PC-3 (cell line): ENCODE measurements at regions not wholly inside any gene's neighbourhood (a gene's known extent, or its start where the extent isn't known, plus 50 kb on each side); places are given as distances from the start of the nearest gene placed in this dataset.

Experiments used
- ATAC-seq: fragments of 200-7000 bp; cut with Tn5 transposase; 2 replicates; pipeline ENCODE4 v1.9.1; 2020; ENCODE audit warnings: mild to moderate bottlenecking, moderate library complexity
- BruUV-seq: library from RNA; stranded (reverse); fragments of 400-500 nt; replicated peaks from 2 replicates; lab custom pipeline; 2021; lab: Mats Ljungman, UMichigan
- CTCF ChIA-PET: fragments of 300-600 bp; sonication (Branson Sonifier 250); formaldehyde crosslinking; loops from one replicate; lab custom pipeline; 2022; ENCODE audit warnings: antibody characterized with exemption; lab: Charles Lee
- POLR2A ChIA-PET: fragments of 300-600 bp; sonication (Branson Sonifier 250); formaldehyde crosslinking; loops from one replicate; lab custom pipeline; 2022; ENCODE audit warnings: antibody characterized with exemption; ENCODE audit not compliant: unreplicated experiment; lab: Charles Lee
- DNase-seq: peaks from one replicate; pipeline ENCODE4 v3.0.0-alpha.2; 2015
- H2AFZ ChIP-seq: fragments of 300-600 bp; sonication (generic); 2 replicates; pipeline ENCODE4 v1.6.0; 2016; ENCODE audit warnings: antibody characterized with exemption, low read length
- H3F3A ChIP-seq: fragments of 300-600 bp; sonication (generic); one replicate; pipeline ENCODE4 v1.6.0; 2017; ENCODE audit warnings: antibody characterized with exemption, low read length, control low read depth, mild to moderate bottlenecking; ENCODE audit not compliant: unreplicated experiment
- H3K27ac ChIP-seq: fragments of 300-600 bp; sonication (generic); 2 replicates; pipeline ENCODE4 v1.5.1; 2016; ENCODE audit warnings: mild to moderate bottlenecking, low read length
- H3K27me3 ChIP-seq: fragments of 300-600 bp; sonication (generic); 2 replicates; pipeline ENCODE4 v1.6.1; 2016; ENCODE audit warnings: low read length, mixed read lengths
- H3K36me3 ChIP-seq: fragments of 300-600 bp; sonication (generic); 2 replicates; pipeline ENCODE4 v1.6.1; 2016; ENCODE audit warnings: low read depth, mixed run types, low read length, mixed read lengths
- H3K4me1 ChIP-seq: fragments of 300-600 bp; sonication (generic); 2 replicates; pipeline ENCODE4 v1.5.1; 2016; ENCODE audit warnings: low read length; ENCODE audit not compliant: insufficient read depth
- H3K4me2 ChIP-seq: fragments of 300-600 bp; sonication (generic); 2 replicates; pipeline ENCODE4 v1.6.0; 2016; ENCODE audit warnings: low read length
- H3K4me3 ChIP-seq: fragments of 300-600 bp; sonication (generic); 2 replicates; pipeline ENCODE4 v1.5.1; 2016; ENCODE audit warnings: mild to moderate bottlenecking, low read length, mixed read lengths
- H3K79me2 ChIP-seq: fragments of 300-600 bp; sonication (generic); 2 replicates; pipeline ENCODE4 v1.6.1; 2017; ENCODE audit warnings: low read length, mixed read lengths
- H3K9ac ChIP-seq: fragments of 300-600 bp; sonication (generic); 2 replicates; pipeline ENCODE4 v1.6.0; 2016; ENCODE audit warnings: mild to moderate bottlenecking, low read length
- H3K9me2 ChIP-seq: fragments of 300-600 bp; sonication (generic); replicated peaks from 2 replicates; pipeline ENCODE4 v1.6.1; 2016; ENCODE audit warnings: mixed run types, low read length, mixed read lengths
- H3K9me3 ChIP-seq: fragments of 300-600 bp; sonication (generic); 2 replicates; pipeline ENCODE4 v1.6.1; 2016; ENCODE audit warnings: low read length, mixed read lengths
- H4K20me1 ChIP-seq: fragments of 300-600 bp; sonication (generic); 2 replicates; pipeline ENCODE4 v1.6.1; 2016; ENCODE audit warnings: low read length, mixed read lengths
- EZH2 ChIP-seq: fragments of 300-600 bp; sonication (generic); IDR thresholded peaks from one replicate; pipeline ENCODE4 v1.6.1; 2017; ENCODE audit warnings: antibody characterized with exemption, mild to moderate bottlenecking, low read length; ENCODE audit not compliant: unreplicated experiment
- EZH2phosphoT487 ChIP-seq: fragments of 300-600 bp; sonication (generic); IDR thresholded peaks from 2 replicates; pipeline ENCODE4 v1.6.1; 2018; ENCODE audit warnings: mild to moderate bottlenecking, antibody characterized with exemption, low read length, borderline replicate concordance
- intact Hi-C: fragments of 100-400 bp; cut with micrococcal nuclease; formaldehyde crosslinking; loops from 2 replicates; pipeline ENCODE4 v1.9.0; 2023
- TF ChIP-seq, protein P1 (sequence below): fragments of 300-600 bp; sonication (generic); conservative IDR thresholded peaks from 2 replicates; pipeline ENCODE4 v1.5.1; 2017; ENCODE audit warnings: antibody characterized with exemption, low read depth, mild to moderate bottlenecking, low read length

DNA sequence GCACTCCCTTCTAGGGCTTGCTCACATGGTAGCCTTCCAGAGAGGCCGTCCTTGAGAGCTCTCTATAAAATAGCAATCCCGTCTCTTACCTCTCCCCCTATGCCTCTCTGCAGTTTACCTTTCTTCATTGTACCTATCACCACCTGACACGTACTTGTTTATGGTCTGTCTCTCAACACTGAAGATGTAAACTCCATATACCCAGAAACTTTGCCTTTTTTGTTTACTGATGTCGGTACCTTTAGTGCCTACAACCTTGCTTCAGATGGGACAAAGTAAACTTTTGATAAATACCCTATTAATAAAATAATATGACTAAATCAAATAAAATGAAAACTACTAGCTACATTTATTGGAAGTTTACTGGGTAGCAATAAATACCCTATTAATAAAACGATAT lies 220.6 kb downstream of the GPAM start:
- POLR2A ChIA-PET, result no interaction called here

DNA sequence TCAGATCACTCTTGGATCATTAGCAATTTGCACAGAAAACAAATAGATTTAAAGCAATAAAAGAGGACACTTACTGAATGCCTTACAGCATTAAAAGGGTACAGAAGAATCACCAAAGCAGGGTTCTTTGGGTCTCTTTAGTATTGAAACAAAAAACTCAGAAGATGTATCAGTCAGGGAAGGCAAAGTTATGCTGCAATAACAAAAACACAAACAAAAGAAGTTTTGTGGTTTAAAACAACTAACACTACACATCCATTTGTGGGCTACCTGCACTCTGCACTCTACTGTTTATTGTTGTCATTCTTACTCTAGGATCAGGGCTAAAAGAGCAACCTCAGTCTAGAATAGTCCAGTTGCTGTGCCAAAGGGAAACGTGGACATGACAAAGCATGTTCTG lies 216.4 kb downstream of the GPAM start:
- Histone ChIP-seq H3F3A (no peaks in the 10 kb centered on the region), H2AFZ (no peak overlapping the region), H3K27ac (no peak overlapping the region), H3K36me3 (no peaks in the 10 kb centered on the region), H3K9me3 (no peaks in the 10 kb centered on the region), H3K4me2 (no peak overlapping the region), H3K9me2 (no peaks in the 10 kb centered on the region), H3K4me1 (no peaks in the 10 kb centered on the region), H4K20me1 (no peaks in the 10 kb centered on the region), H3K27me3 (no peaks in the 10 kb centered on the region), H3K79me2 (no peaks in the 10 kb centered on the region), H3K4me3 (no peak overlapping the region), H3K9ac (no peak overlapping the region)
- ATAC-seq, result no peak
- TF ChIP-seq EZH2, result no peak
- TF ChIP-seq, protein P1, sequence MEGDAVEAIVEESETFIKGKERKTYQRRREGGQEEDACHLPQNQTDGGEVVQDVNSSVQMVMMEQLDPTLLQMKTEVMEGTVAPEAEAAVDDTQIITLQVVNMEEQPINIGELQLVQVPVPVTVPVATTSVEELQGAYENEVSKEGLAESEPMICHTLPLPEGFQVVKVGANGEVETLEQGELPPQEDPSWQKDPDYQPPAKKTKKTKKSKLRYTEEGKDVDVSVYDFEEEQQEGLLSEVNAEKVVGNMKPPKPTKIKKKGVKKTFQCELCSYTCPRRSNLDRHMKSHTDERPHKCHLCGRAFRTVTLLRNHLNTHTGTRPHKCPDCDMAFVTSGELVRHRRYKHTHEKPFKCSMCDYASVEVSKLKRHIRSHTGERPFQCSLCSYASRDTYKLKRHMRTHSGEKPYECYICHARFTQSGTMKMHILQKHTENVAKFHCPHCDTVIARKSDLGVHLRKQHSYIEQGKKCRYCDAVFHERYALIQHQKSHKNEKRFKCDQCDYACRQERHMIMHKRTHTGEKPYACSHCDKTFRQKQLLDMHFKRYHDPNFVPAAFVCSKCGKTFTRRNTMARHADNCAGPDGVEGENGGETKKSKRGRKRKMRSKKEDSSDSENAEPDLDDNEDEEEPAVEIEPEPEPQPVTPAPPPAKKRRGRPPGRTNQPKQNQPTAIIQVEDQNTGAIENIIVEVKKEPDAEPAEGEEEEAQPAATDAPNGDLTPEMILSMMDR, result no peak
- TF ChIP-seq EZH2phosphoT487, result no peak
- DNase-seq, result no peak
- no TSS peak for BruUV-seq
- intact Hi-C loops, result no loop called here
- CTCF ChIA-PET, result no interaction called here
- POLR2A ChIA-PET, result no interaction called here

More for the DNA sequence above, 220.6 kb downstream of the GPAM start:
- no peak for TF ChIP-seq EZH2
- TF ChIP-seq EZH2phosphoT487, result no peak
- TF ChIP-seq, protein P1, result no peak
- intact Hi-C loops, result no loop called here
- no peak overlapping the region for H2AFZ ChIP-seq
- H3F3A ChIP-seq, result no peaks in the 10 kb centered on the region
- no peaks in the 10 kb centered on the region for H3K9me2 ChIP-seq
- BruUV-seq, result no TSS peak
- no peaks in the 10 kb centered on the region for H4K20me1 ChIP-seq
- no peak overlapping the region for H3K27ac ChIP-seq
- DNase-seq, result no peak
- CTCF ChIA-PET, result no interaction called here
- H3K4me1 ChIP-seq, result no peaks in the 10 kb centered on the region
- H3K9ac ChIP-seq, result no peak overlapping the region
- no peak overlapping the region for H3K4me3 ChIP-seq
- no peaks in the 10 kb centered on the region for H3K79me2 ChIP-seq
- H3K9me3 ChIP-seq, result no peaks in the 10 kb centered on the region
- no peaks in the 10 kb centered on the region for H3K27me3 ChIP-seq
- ATAC-seq, result no peak
- no peak overlapping the region for H3K4me2 ChIP-seq
- H3K36me3 ChIP-seq, result no peaks in the 10 kb centered on the region

DNA sequence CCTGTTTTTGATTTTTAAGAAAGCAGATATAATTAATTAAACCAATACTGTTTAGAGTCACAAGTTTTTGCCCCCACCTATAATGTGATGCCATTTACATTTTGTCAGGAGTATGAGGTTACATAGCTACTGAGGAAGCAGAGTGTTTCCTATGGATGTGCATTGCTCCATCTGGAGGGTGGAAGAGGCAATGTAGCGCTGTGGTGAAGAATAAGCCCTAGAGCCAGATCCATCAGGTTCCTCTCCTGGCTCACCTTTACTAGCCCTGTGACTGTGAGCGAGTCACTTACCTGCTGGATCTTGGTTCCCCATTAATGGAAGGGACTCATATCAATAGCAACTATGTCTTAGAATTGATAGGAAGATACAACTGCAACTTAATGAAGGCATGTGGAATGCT lies 216.0 kb downstream of the GPAM start:
- no peaks in the 10 kb centered on the region for H3K36me3 ChIP-seq
- no TSS peak for BruUV-seq
- no peak overlapping the region for H3K4me3 ChIP-seq
- no peak overlapping the region for H3K4me2 ChIP-seq
- ChIA-PET POLR2A (no interaction called here), CTCF (no interaction called here)
- TF ChIP-seq EZH2phosphoT487, result no peak
- TF ChIP-seq EZH2, result no peak
- TF ChIP-seq, protein P1, result no peak
- no peak for ATAC-seq
- no peaks in the 10 kb centered on the region for H4K20me1 ChIP-seq
- intact Hi-C loops, result no loop called here
- no peak for DNase-seq
- H3K9me2 ChIP-seq, result no peaks in the 10 kb centered on the region
- no peaks in the 10 kb centered on the region for H3K79me2 ChIP-seq
- H2AFZ ChIP-seq, result no peak overlapping the region
- no peaks in the 10 kb centered on the region for H3F3A ChIP-seq
- H3K4me1 ChIP-seq, result no peaks in the 10 kb centered on the region
- no peak overlapping the region for H3K27ac ChIP-seq
- no peaks in the 10 kb centered on the region for H3K27me3 ChIP-seq
- H3K9me3 ChIP-seq, result no peaks in the 10 kb centered on the region
- no peak overlapping the region for H3K9ac ChIP-seq
